ENCODE measurements at regions not wholly inside any gene's neighbourhood (a gene's known extent, or its start where the extent isn't known, plus 50 kb on each side); places are given as distances from the start of the nearest gene placed in this dataset.

DNA sequence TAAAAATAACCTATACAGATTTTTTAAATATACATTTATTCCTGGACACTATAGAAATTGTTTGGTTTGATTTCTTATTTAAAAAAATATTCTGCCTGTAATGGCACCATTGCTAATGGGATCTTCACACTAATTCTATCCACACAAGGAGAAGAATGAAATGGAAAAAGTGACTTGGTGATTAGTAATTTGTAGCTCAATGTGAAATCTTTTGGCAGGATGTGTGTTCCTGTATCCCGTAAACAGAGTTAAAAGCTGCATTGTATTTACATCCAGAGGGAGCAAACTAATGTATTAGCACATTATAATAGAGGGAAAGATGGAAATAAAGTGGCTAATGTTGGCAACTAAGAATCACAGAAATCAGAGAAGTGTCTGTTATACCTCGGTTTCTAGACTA, 1455.3 kb upstream of the FLRT2 start (continued):
- TF ChIP-seq, protein P1, sequence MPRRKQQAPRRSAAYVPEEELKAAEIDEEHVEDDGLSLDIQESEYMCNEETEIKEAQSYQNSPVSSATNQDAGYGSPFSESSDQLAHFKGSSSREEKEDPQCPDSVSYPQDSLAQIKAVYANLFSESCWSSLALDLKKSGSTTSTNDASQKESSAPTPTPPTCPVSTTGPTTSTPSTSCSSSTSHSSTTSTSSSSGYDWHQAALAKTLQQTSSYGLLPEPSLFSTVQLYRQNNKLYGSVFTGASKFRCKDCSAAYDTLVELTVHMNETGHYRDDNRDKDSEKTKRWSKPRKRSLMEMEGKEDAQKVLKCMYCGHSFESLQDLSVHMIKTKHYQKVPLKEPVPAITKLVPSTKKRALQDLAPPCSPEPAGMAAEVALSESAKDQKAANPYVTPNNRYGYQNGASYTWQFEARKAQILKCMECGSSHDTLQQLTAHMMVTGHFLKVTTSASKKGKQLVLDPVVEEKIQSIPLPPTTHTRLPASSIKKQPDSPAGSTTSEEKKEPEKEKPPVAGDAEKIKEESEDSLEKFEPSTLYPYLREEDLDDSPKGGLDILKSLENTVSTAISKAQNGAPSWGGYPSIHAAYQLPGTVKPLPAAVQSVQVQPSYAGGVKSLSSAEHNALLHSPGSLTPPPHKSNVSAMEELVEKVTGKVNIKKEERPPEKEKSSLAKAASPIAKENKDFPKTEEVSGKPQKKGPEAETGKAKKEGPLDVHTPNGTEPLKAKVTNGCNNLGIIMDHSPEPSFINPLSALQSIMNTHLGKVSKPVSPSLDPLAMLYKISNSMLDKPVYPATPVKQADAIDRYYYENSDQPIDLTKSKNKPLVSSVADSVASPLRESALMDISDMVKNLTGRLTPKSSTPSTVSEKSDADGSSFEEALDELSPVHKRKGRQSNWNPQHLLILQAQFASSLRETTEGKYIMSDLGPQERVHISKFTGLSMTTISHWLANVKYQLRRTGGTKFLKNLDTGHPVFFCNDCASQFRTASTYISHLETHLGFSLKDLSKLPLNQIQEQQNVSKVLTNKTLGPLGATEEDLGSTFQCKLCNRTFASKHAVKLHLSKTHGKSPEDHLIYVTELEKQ (tag by site-specific recombination; IDR thresholded peaks at IDR 0.05; ENCODE audit: borderline replicate concordance), result no peak
- no peak for TF ChIP-seq PRDM1 (tag by site-specific recombination; IDR thresholded peaks at IDR 0.05)
- TF ChIP-seq, protein P2, sequence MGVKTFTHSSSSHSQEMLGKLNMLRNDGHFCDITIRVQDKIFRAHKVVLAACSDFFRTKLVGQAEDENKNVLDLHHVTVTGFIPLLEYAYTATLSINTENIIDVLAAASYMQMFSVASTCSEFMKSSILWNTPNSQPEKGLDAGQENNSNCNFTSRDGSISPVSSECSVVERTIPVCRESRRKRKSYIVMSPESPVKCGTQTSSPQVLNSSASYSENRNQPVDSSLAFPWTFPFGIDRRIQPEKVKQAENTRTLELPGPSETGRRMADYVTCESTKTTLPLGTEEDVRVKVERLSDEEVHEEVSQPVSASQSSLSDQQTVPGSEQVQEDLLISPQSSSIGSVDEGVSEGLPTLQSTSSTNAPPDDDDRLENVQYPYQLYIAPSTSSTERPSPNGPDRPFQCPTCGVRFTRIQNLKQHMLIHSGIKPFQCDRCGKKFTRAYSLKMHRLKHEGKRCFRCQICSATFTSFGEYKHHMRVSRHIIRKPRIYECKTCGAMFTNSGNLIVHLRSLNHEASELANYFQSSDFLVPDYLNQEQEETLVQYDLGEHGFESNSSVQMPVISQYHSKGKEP (tag by site-specific recombination; IDR thresholded peaks at IDR 0.05), result no peak
- TF ChIP-seq ZNF146 (tag by site-specific recombination; IDR thresholded peaks at IDR 0.05), result no peak
- TF ChIP-seq, protein P3, sequence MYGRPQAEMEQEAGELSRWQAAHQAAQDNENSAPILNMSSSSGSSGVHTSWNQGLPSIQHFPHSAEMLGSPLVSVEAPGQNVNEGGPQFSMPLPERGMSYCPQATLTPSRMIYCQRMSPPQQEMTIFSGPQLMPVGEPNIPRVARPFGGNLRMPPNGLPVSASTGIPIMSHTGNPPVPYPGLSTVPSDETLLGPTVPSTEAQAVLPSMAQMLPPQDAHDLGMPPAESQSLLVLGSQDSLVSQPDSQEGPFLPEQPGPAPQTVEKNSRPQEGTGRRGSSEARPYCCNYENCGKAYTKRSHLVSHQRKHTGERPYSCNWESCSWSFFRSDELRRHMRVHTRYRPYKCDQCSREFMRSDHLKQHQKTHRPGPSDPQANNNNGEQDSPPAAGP (tag by site-specific recombination; IDR thresholded peaks at IDR 0.05), result no peak
- TF ChIP-seq, protein P4, sequence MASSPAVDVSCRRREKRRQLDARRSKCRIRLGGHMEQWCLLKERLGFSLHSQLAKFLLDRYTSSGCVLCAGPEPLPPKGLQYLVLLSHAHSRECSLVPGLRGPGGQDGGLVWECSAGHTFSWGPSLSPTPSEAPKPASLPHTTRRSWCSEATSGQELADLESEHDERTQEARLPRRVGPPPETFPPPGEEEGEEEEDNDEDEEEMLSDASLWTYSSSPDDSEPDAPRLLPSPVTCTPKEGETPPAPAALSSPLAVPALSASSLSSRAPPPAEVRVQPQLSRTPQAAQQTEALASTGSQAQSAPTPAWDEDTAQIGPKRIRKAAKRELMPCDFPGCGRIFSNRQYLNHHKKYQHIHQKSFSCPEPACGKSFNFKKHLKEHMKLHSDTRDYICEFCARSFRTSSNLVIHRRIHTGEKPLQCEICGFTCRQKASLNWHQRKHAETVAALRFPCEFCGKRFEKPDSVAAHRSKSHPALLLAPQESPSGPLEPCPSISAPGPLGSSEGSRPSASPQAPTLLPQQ (tag by site-specific recombination; IDR thresholded peaks at IDR 0.05), result no peak
- no peak for TF ChIP-seq ZNF350 (tag by site-specific recombination; IDR thresholded peaks at IDR 0.05)
- no peak for TF ChIP-seq BCL11A (tag by site-specific recombination; IDR thresholded peaks at IDR 0.05; ENCODE audit: low read depth)
- TF ChIP-seq, protein P5, sequence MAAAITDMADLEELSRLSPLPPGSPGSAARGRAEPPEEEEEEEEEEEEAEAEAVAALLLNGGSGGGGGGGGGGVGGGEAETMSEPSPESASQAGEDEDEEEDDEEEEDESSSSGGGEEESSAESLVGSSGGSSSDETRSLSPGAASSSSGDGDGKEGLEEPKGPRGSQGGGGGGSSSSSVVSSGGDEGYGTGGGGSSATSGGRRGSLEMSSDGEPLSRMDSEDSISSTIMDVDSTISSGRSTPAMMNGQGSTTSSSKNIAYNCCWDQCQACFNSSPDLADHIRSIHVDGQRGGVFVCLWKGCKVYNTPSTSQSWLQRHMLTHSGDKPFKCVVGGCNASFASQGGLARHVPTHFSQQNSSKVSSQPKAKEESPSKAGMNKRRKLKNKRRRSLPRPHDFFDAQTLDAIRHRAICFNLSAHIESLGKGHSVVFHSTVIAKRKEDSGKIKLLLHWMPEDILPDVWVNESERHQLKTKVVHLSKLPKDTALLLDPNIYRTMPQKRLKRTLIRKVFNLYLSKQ (tag by site-specific recombination; IDR thresholded peaks at IDR 0.05; ENCODE audit: borderline replicate concordance), result no peak

DNA sequence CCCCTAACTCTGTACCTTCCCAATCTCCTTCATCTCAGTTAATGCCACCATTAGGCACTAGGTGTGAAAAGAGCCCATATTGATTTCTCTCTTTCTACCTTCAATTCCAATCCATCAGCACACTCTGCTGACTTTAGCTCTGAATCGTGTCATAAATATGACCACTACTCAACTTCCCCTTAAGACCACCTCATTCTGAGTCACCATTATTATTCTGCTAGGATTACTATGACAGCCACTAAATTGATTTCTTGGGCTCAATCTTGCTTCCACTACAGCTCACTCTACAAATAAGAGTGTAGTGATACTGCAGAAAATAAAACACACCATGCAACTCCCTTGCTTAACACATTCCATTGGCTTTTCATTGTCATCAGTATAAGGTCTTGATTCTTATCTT, 1449.0 kb upstream of the FLRT2 start:
- H3K27ac ChIP-seq (ENCODE audit: extremely low read depth, low read depth, low read length), result no peak overlapping the region
- ChIA-PET POLR2A (no interaction called here), CTCF (interaction anchor here (0.7 kb wide), 1 partner anchor 25 kb away, joined by 3 read pairs; no protein-coding TSS in a partner anchor)
- H3K4me1 ChIP-seq (ENCODE audit: control insufficient read depth, insufficient read depth, low read length), result no peaks in the 10 kb centered on the region
- no peak overlapping the region for H3K4me3 ChIP-seq (ENCODE audit: low read depth, low read length)
- no peak for TF ChIP-seq ZNF302 (tag by site-specific recombination; IDR thresholded peaks at IDR 0.05; ENCODE audit: low read depth)
- TF ChIP-seq, protein P6, sequence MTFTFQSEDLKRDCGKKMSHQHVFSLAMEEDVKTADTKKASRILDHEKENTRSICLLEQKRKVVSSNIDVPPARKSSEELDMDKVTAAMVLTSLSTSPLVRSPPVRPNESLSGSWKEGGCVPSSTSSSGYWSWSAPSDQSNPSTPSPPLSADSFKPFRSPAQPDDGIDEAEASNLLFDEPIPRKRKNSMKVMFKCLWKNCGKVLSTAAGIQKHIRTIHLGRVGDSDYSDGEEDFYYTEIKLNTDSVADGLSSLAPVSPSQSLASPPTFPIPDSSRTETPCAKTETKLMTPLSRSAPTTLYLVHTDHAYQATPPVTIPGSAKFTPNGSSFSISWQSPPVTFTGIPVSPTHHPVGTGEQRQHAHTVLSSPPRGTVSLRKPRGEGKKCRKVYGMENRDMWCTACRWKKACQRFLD (tag by site-specific recombination; IDR thresholded peaks at IDR 0.05), result no peak
- TF ChIP-seq ZNF184 (tag by site-specific recombination; IDR thresholded peaks at IDR 0.05), result no peak
- TF ChIP-seq, protein P7, sequence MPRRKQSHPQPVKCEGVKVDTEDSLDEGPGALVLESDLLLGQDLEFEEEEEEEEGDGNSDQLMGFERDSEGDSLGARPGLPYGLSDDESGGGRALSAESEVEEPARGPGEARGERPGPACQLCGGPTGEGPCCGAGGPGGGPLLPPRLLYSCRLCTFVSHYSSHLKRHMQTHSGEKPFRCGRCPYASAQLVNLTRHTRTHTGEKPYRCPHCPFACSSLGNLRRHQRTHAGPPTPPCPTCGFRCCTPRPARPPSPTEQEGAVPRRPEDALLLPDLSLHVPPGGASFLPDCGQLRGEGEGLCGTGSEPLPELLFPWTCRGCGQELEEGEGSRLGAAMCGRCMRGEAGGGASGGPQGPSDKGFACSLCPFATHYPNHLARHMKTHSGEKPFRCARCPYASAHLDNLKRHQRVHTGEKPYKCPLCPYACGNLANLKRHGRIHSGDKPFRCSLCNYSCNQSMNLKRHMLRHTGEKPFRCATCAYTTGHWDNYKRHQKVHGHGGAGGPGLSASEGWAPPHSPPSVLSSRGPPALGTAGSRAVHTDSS (tag by site-specific recombination; IDR thresholded peaks at IDR 0.05), result no peak
- no peak for TF ChIP-seq ZNF776 (tag by site-specific recombination; IDR thresholded peaks at IDR 0.05; ENCODE audit: borderline replicate concordance)
- TF ChIP-seq ZNF558 (tag by site-specific recombination; IDR thresholded peaks at IDR 0.05), result no peak
- TF ChIP-seq ZNF837 (tag by site-specific recombination; IDR thresholded peaks at IDR 0.05), result no peak
- no peaks in the 10 kb centered on the region for H3K9me3 ChIP-seq (ENCODE audit: control insufficient read depth, insufficient read depth, low read depth, low read length)
- H3K36me3 ChIP-seq (ENCODE audit: control insufficient read depth in 2 of 2, insufficient read depth in 1 of 2, low read length in 2 of 2), result no peaks in the 10 kb centered on the region
